ENCODE measurements at regions not wholly inside any gene's neighbourhood (a gene's known extent, or its start where the extent isn't known, plus 50 kb on each side); places are given as distances from the start of the nearest gene placed in this dataset.
"Not testable (repeated sequence)": the region's sequence is repeated elsewhere in the genome, so short reads cannot be mapped to it uniquely, and the experiment has no call there.

DNA sequence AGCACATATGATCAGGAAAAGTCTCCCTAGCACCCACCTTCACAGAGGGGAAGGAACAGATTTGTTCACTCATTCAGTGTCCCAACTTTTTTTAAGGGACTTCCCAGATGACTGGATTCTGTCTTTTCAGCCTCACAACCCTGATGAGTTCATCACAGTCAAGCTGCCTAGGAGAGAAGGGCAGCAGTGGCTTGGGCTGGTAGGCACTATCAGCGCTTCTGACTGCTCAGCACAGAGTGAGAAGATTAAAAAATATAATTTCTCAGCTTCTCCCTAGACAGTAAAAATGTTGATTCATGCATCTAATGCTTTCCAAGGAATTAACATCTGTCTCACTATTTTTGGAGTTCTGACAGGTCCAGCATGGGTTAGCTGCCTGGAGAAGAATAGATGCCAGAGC, 328.2 kb downstream of the DTHD1 start:
- no peak overlapping the region for H3K27ac Mint-ChIP-seq (ENCODE audit: unreplicated experiment)
- intact Hi-C loops (cut with micrococcal nuclease; ENCODE audit: unreplicated experiment) = no loop called here
- H3K4me3 Mint-ChIP-seq (ENCODE audit: unreplicated experiment) = no peak overlapping the region
- BruUV-seq (replicated peaks) = no TSS peak
- ChIA-PET POLR2A (no interaction called here), CTCF (no interaction called here)
- H3K4me1 ChIP-seq = no peaks in the 10 kb centered on the region
- H3K4me3 ChIP-seq (ENCODE audit: low read depth, low read length) = no peak overlapping the region
- no peaks in the 10 kb centered on the region for H3K36me3 Mint-ChIP-seq (ENCODE audit: insufficient read depth, unreplicated experiment)
- H3K27me3 Mint-ChIP-seq (ENCODE audit: insufficient read depth, unreplicated experiment) = no peaks in the 10 kb centered on the region
- H3K36me3 ChIP-seq (ENCODE audit: control insufficient read depth, insufficient read depth, low read length) = no peaks in the 10 kb centered on the region
- H3K27me3 ChIP-seq (replicated peaks; ENCODE audit: control insufficient read depth, insufficient read depth, low read length) = no peaks in the 10 kb centered on the region
- no peaks in the 10 kb centered on the region for H3K4me1 Mint-ChIP-seq (ENCODE audit: low read depth, unreplicated experiment)
- H3K9me3 Mint-ChIP-seq (ENCODE audit: unreplicated experiment) = no peaks in the 10 kb centered on the region
- no peaks in the 10 kb centered on the region for H3K9me3 ChIP-seq
- DNase-seq = no peak
- TF ChIP-seq, protein P1, sequence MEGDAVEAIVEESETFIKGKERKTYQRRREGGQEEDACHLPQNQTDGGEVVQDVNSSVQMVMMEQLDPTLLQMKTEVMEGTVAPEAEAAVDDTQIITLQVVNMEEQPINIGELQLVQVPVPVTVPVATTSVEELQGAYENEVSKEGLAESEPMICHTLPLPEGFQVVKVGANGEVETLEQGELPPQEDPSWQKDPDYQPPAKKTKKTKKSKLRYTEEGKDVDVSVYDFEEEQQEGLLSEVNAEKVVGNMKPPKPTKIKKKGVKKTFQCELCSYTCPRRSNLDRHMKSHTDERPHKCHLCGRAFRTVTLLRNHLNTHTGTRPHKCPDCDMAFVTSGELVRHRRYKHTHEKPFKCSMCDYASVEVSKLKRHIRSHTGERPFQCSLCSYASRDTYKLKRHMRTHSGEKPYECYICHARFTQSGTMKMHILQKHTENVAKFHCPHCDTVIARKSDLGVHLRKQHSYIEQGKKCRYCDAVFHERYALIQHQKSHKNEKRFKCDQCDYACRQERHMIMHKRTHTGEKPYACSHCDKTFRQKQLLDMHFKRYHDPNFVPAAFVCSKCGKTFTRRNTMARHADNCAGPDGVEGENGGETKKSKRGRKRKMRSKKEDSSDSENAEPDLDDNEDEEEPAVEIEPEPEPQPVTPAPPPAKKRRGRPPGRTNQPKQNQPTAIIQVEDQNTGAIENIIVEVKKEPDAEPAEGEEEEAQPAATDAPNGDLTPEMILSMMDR (IDR thresholded peaks at IDR 0.05; ENCODE audit: insufficient read depth in 1 of 2, low read depth in 1 of 2, low read length in 1 of 2, severe bottlenecking in 1 of 2, unreplicated experiment in 1 of 2) = no peak

- H3K9me3 Mint-ChIP-seq (ENCODE audit: unreplicated experiment) = no peaks in the 10 kb centered on the region
- H3K36me3 ChIP-seq (ENCODE audit: control insufficient read depth, insufficient read depth, low read length) = no peaks in the 10 kb centered on the region
- CTCF ChIA-PET = no interaction called here
- no peaks in the 10 kb centered on the region for H3K36me3 Mint-ChIP-seq (ENCODE audit: insufficient read depth, unreplicated experiment)
- POLR2A ChIA-PET = no interaction called here
- intact Hi-C loops (cut with micrococcal nuclease; ENCODE audit: unreplicated experiment) = no loop called here
- no peaks in the 10 kb centered on the region for H3K27me3 Mint-ChIP-seq (ENCODE audit: insufficient read depth, unreplicated experiment)
- no peaks in the 10 kb centered on the region for H3K9me3 ChIP-seq
- no peak overlapping the region for H3K27ac Mint-ChIP-seq (ENCODE audit: unreplicated experiment)
- H3K4me1 ChIP-seq = no peaks in the 10 kb centered on the region
- H3K4me3 ChIP-seq (ENCODE audit: low read depth, low read length) = no peak overlapping the region
- no peaks in the 10 kb centered on the region for H3K27me3 ChIP-seq (replicated peaks; ENCODE audit: control insufficient read depth, insufficient read depth, low read length)
- no TSS peak for BruUV-seq (replicated peaks)
- no peak for DNase-seq
- no peaks in the 10 kb centered on the region for H3K4me1 Mint-ChIP-seq (ENCODE audit: low read depth, unreplicated experiment)
- TF ChIP-seq, protein P1 (IDR thresholded peaks at IDR 0.05; ENCODE audit: insufficient read depth in 1 of 2, low read depth in 1 of 2, low read length in 1 of 2, severe bottlenecking in 1 of 2, unreplicated experiment in 1 of 2) = no peak
- H3K4me3 Mint-ChIP-seq (ENCODE audit: unreplicated experiment) = no peak overlapping the region
These were observed 329.2 kb downstream of the DTHD1 start for GRCh38 chr4:36610628-36611027.

DNA sequence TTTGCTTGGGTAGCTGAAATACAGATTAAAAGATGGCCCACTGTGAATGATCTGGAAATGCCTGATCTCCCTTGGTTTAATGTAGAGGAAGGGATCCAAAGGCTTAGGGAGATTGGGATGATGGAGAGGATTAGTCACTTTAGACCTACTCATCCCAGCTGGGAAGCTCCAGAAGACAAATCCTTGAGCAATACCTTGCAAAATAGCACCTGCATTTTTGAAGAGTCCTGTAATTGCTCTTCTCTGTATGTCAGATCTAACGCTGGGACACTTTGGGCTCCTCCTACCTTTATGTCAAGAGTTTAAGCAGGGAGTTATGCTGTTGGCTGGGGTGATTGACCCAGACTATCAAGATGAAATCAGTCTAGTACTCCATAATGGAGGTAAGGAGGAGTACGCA, 331.7 kb downstream of the DTHD1 start:
- CTCF ChIA-PET; H3K9me3 Mint-ChIP-seq (ENCODE audit: unreplicated experiment); H3K4me1 Mint-ChIP-seq (ENCODE audit: low read depth, unreplicated experiment); DNase-seq; H3K27me3 Mint-ChIP-seq (ENCODE audit: insufficient read depth, unreplicated experiment); POLR2A ChIA-PET; H3K4me3 ChIP-seq (ENCODE audit: low read depth, low read length); H3K36me3 ChIP-seq (ENCODE audit: control insufficient read depth, insufficient read depth, low read length); intact Hi-C loops (cut with micrococcal nuclease; ENCODE audit: unreplicated experiment); H3K36me3 Mint-ChIP-seq (ENCODE audit: insufficient read depth, unreplicated experiment); H3K9me3 ChIP-seq; H3K4me3 Mint-ChIP-seq (ENCODE audit: unreplicated experiment); H3K27ac Mint-ChIP-seq (ENCODE audit: unreplicated experiment); H3K4me1 ChIP-seq; H3K27me3 ChIP-seq (replicated peaks; ENCODE audit: control insufficient read depth, insufficient read depth, low read length); BruUV-seq (replicated peaks): not testable (repeated sequence)

DNA sequence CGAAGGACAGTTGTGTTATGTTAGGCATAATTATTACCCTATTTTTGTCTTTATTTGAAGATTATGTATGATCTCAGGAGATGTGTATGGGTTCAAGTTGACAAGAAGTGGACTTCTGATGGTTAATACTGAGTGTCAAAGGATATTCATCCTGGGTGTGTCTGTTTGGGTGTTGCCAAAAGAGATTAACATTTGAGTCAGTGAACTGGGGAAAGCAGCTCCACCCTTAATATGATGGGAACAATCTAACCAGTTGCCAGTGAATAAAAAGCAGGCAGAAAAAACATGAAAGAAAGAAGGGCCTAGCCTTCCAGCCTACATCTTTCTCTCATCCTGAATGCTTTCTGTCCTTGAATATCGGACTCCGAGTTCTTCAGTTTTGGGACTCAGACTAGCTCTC, 332.6 kb downstream of the DTHD1 start:
- Mint-ChIP-seq H3K4me1 (ENCODE audit: low read depth, unreplicated experiment) (no peaks in the 10 kb centered on the region), H3K36me3 (ENCODE audit: insufficient read depth, unreplicated experiment) (no peaks in the 10 kb centered on the region), H3K27ac (ENCODE audit: unreplicated experiment) (no peak overlapping the region), H3K9me3 (ENCODE audit: unreplicated experiment) (no peaks in the 10 kb centered on the region), H3K4me3 (ENCODE audit: unreplicated experiment) (no peak overlapping the region), H3K27me3 (ENCODE audit: insufficient read depth, unreplicated experiment) (peaks cover 4% of the 10 kb centered on the region)
- TF ChIP-seq, protein P1 (IDR thresholded peaks at IDR 0.05; ENCODE audit: insufficient read depth in 1 of 2, low read depth in 1 of 2, low read length in 1 of 2, severe bottlenecking in 1 of 2, unreplicated experiment in 1 of 2) = no peak
- CTCF ChIA-PET = no interaction called here
- BruUV-seq (replicated peaks) = no TSS peak
- H3K9me3 ChIP-seq = no peaks in the 10 kb centered on the region
- H3K27me3 ChIP-seq (replicated peaks; ENCODE audit: control insufficient read depth, insufficient read depth, low read length) = no peaks in the 10 kb centered on the region; the same call in 1 of the 2 replicates
- intact Hi-C loops (cut with micrococcal nuclease; ENCODE audit: unreplicated experiment) = no loop called here
- no peak for DNase-seq
- no peaks in the 10 kb centered on the region for H3K36me3 ChIP-seq (ENCODE audit: control insufficient read depth, insufficient read depth, low read length)
- POLR2A ChIA-PET = no interaction called here
- no peaks in the 10 kb centered on the region for H3K4me1 ChIP-seq
- H3K4me3 ChIP-seq (ENCODE audit: low read depth, low read length) = no peak overlapping the region

All from Caco-2 (cell line).